ENCODE measurements at regions not wholly inside any gene's neighbourhood (a gene's known extent, or its start where the extent isn't known, plus 50 kb on each side); places are given as distances from the start of the nearest gene placed in this dataset.

DNA sequence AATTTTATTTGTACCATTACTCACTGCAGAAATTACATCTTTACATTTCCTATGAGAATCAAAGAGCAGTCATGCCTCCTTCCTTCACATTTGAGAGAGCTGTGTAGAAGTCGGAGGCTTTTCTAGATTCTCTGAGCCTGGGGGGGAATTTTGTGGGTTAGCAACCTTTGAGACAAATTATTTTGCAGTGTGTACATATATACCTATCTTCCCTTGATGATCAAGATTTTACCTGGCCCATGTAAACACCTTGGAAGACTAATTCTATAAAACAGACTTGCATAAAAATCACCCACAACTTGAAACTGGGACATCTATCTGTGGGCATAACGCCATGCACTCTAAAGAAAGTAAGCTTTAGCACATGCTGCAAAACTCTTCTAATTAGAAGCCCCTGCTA lies 491.5 kb upstream of the MDFIC2 start:
- TF ChIP-seq, protein P1, sequence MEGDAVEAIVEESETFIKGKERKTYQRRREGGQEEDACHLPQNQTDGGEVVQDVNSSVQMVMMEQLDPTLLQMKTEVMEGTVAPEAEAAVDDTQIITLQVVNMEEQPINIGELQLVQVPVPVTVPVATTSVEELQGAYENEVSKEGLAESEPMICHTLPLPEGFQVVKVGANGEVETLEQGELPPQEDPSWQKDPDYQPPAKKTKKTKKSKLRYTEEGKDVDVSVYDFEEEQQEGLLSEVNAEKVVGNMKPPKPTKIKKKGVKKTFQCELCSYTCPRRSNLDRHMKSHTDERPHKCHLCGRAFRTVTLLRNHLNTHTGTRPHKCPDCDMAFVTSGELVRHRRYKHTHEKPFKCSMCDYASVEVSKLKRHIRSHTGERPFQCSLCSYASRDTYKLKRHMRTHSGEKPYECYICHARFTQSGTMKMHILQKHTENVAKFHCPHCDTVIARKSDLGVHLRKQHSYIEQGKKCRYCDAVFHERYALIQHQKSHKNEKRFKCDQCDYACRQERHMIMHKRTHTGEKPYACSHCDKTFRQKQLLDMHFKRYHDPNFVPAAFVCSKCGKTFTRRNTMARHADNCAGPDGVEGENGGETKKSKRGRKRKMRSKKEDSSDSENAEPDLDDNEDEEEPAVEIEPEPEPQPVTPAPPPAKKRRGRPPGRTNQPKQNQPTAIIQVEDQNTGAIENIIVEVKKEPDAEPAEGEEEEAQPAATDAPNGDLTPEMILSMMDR (IDR thresholded peaks at IDR 0.05) = no peak
- no peak for TF ChIP-seq POLR2A (IDR thresholded peaks at IDR 0.05)

All from Peyer's patch (tissue), 4 donors.